ENCODE measurements at regions not wholly inside any gene's neighbourhood (a gene's known extent, or its start where the extent isn't known, plus 50 kb on each side); places are given as distances from the start of the nearest gene placed in this dataset.
"Not testable (repeated sequence)": the region's sequence is repeated elsewhere in the genome, so short reads cannot be mapped to it uniquely, and the experiment has no call there.

- intact Hi-C loops (cut with DNase I) = loop anchor here (10.0 kb wide), 1 partner anchor 428 kb away; no protein-coding TSS in a partner anchor
- ATAC-seq (ENCODE audit: poor library complexity) = peak; percentile 68
- no peak for DNase-seq
Measured at GRCh38 chr13:50376895-50377575, 361.8 kb downstream of the KCNRG start.

DNA sequence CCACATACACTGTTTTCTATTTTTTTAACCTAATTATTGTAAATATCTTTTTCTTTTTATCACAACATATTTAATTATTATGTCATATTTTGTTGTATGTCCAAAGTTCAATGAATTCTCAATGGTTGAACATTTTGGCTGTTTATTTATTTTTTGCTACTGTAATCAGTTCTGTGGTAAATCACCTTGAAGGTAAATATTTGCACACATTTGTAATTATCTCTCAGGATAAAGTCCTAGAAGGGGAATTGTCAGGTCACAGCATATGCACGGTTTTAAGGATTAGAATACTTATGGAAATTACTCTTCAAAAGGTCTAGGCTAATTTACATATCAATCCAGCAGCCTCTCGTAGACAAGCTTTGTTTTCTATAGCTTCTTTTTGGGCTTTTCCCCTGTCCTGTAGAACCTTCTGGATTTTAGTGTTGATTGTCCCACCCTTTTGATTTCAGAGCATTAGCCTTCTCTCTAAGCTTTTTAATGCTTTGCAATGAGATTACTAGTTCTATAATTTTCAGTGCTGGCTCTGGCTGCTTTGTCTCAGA is 362.6 kb downstream of the KCNRG start:
- intact Hi-C loops (cut with DNase I) = loop anchor here (10.0 kb wide), 1 partner anchor 427 kb away; no protein-coding TSS in a partner anchor
- no peak for DNase-seq
- ATAC-seq (ENCODE audit: poor library complexity) = no peak

DNA sequence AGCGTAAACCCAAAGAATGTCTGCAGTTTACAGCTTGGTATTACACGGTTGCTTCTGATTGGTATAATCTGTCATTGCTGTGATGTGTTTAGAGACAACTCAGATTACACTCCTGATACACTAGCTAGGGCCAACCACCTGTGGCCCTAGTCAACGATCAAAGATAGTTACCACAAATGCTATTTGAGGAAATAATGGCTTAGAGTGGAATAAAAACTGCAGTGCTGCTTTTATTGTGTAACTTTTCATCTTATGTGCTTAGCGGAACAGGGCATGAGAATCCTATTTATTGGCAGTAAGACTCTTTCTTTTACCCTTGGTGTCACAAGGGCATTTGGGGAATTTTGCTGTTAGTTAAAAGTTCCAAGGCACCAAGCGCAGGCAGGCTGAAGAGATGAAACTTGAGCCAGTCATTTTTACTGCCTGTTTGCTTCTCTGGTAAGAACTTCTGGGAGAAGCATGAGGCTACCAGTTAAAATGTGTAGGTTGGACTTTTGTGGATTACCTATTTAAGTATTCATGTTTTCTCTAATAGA is 363.3 kb downstream of the KCNRG start:
- intact Hi-C loops (cut with DNase I) = loop anchor here (10.0 kb wide), 1 partner anchor 426 kb away; no protein-coding TSS in a partner anchor
- DNase-seq (no peak), ATAC-seq (ENCODE audit: poor library complexity) (no peak)

DNA sequence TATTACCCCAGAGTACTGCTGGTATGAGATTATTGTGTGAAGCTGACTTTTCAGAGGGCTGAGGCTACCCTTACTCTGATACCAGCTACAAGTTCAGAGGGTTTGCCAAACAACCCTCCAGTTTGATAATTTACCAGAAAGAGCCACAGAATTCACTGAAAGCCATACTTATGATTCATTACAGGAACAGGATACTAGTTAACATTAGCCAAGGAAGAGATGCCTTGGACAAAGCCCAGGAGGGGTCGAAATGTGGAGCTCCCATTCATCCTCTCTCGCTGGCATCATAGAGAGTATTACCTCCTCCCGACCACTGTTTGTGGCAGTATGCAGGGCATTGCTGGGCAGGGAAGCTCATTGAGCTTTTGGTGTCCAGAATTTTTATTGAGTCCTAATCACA is 364.3 kb downstream of the KCNRG start:
- DNase-seq = no peak
- intact Hi-C loops (cut with DNase I) = loop anchor here (10.0 kb wide), 1 partner anchor 425 kb away; no protein-coding TSS in a partner anchor
- ATAC-seq (ENCODE audit: poor library complexity) = no peak

DNA sequence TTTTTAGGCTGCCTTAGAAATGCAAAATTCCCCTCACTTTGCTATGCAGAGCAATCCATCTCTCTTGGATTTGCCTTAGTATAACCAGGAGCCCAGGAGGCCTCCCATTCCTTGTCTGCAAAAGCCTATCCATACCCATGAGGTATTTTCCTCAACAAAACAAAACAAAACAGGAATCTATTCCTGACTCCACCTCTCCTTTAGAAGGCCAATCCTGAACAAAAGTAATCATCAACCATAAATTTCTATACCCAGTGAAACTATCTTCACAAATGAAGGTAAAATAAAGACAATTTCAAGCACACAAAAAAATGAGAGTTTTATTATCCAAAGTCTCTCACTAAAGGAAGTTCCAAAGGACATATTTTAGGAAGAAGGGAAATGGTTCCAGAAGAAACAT is 365.7 kb downstream of the KCNRG start:
- intact Hi-C loops (cut with DNase I) = loop anchor here (10.0 kb wide), 1 partner anchor 144 kb away; no protein-coding TSS in a partner anchor
- ATAC-seq (ENCODE audit: poor library complexity) (no peak), DNase-seq (no peak)

- intact Hi-C loops (cut with DNase I) = loop anchor here (10.0 kb wide), 1 partner anchor 142 kb away; no protein-coding TSS in a partner anchor
- no peak for DNase-seq
- no peak for ATAC-seq (ENCODE audit: poor library complexity)
Measured at GRCh38 chr13:50382511-50382910, 367.3 kb downstream of the KCNRG start.

- DNase-seq (no peak), ATAC-seq (ENCODE audit: poor library complexity) (no peak)
- intact Hi-C loops (cut with DNase I) = loop anchor here (10.0 kb wide), 1 partner anchor 142 kb away; no protein-coding TSS in a partner anchor
Measured at GRCh38 chr13:50382951-50383350, 367.7 kb downstream of the KCNRG start.

DNA sequence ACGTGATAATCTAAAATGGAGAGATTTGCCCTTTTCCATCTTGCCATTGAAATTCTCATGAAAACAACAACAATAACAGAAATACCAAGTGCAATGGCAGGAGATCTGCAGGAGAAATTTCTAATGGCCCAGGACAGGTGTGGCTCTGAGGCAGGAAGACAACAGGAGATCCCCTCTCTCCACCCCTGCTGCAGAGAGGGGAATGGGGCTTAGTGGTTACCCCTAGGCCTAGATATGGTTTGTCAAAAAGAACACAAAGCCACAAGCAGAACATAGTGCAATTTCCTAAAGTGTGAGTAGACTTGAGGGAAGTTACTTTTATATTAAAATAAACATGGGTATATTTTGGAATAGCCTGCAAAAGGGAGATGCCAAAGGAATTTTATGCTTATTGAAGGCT is 369.5 kb downstream of the KCNRG start:
- intact Hi-C loops (cut with DNase I) = loop anchor here (10.0 kb wide), 1 partner anchor 140 kb away; no protein-coding TSS in a partner anchor
- no peak for DNase-seq
- ATAC-seq (ENCODE audit: poor library complexity) = no peak

- ATAC-seq (ENCODE audit: poor library complexity) = peak; percentile 88
- DNase-seq = no peak
- intact Hi-C loops (cut with DNase I) = loop anchor here (10.0 kb wide), 1 partner anchor 138 kb away; no protein-coding TSS in a partner anchor
Measured at GRCh38 chr13:50386541-50387050, 371.4 kb downstream of the KCNRG start.

- DNase-seq = peak; percentile 76
- intact Hi-C loops (cut with DNase I) = loop anchor here (10.0 kb wide), 1 partner anchor 138 kb away; no protein-coding TSS in a partner anchor
Measured at GRCh38 chr13:50387051-50387581, 371.9 kb downstream of the KCNRG start.

GRCh38 chr13:50388481-50388880 is 373.2 kb downstream of the KCNRG start:
- no peak for ATAC-seq (ENCODE audit: poor library complexity)
- DNase-seq = no peak
- intact Hi-C loops (cut with DNase I) = loop anchor here (10.0 kb wide), 1 partner anchor 136 kb away; no protein-coding TSS in a partner anchor

More at GRCh38 chr13:50387051-50387581, 371.9 kb downstream of the KCNRG start:
- ATAC-seq (ENCODE audit: poor library complexity) = peak; percentile 96

DNA sequence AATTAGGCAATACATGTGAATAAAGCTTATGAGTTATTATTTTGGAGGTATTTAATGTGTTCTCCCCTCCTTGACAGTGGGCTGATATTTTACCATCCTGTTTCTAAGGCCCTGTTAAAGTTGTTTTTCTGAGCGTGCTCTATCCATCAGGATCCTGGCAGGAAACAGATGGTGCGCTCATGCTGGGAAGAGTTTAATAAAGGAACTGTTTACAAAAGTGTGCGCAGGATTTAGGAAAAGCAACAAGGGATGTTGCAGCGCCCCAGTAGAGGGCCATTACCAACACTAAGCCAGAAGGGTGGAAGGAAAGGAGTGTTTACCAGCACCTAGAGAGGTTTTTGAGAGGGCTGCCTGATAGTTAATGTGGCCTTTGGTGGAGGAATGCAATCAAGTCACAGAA is 374.5 kb downstream of the KCNRG start:
- no peak for ATAC-seq (ENCODE audit: poor library complexity)
- intact Hi-C loops (cut with DNase I) = loop anchor here (10.0 kb wide), 1 partner anchor 135 kb away; no protein-coding TSS in a partner anchor
- no peak for DNase-seq

GRCh38 chr13:50390503-50391248 is 375.4 kb downstream of the KCNRG start:
- no peak for ATAC-seq (ENCODE audit: poor library complexity)

GRCh38 chr13:50392977-50393376 is 377.7 kb downstream of the KCNRG start:
- no peak for ATAC-seq (ENCODE audit: poor library complexity)
- DNase-seq = no peak
- intact Hi-C loops (cut with DNase I) = no loop called here

More at GRCh38 chr13:50390503-50391248, 375.4 kb downstream of the KCNRG start:
- intact Hi-C loops (cut with DNase I) = no loop called here
- no peak for DNase-seq

- intact Hi-C loops (cut with DNase I) = no loop called here
- DNase-seq (no peak), ATAC-seq (ENCODE audit: poor library complexity) (peak; percentile 68)
Measured at GRCh38 chr13:50393628-50394027, 378.4 kb downstream of the KCNRG start.

DNA sequence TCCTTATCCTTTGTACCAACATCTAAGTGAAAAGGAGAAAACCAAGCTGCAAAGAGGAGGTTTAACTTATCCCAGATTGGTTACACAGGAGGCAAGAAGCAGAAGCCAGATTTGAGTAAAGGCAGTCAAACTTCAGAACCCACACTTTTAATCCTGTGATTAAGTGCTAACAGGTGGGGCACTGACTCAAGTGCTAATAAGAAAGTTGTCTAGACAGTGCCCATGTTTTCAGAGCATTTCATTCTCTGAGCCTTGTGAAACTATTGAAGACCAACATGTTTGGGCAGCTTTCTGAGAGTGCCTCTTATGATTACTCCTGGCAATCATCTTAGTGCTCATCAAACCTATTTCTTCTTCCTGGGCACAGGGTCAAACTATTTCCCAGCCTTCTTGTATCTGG is 380.8 kb downstream of the KCNRG start:
- DNase-seq (no peak), ATAC-seq (ENCODE audit: poor library complexity) (no peak)
- intact Hi-C loops (cut with DNase I) = no loop called here

DNA sequence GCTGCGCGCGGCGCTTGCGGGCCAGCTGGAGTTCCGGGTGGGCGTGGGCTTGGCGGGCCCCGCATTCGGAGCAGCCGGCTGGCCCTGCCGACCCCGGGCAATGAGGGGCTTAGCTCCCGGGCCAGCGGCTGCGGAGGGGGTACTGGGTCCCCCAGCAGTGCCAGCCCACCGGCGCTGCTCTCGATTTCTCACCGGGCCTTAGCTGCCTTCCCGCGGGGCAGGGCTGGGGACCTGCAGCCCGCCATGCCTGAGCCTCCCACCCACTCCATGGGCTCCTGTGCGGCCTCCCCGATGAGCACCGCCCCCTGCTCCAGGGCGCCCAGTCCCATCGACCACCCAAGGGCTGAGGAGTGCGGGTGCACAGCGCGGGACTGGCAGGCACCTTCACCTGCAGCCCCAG is 381.4 kb downstream of the KCNRG start:
- ATAC-seq (ENCODE audit: poor library complexity); intact Hi-C loops (cut with DNase I); DNase-seq: not testable (repeated sequence)

GRCh38 chr13:50400035-50400726 is 384.9 kb downstream of the KCNRG start:
- intact Hi-C loops (cut with DNase I) = no loop called here
- ATAC-seq (ENCODE audit: poor library complexity) = peak; percentile 89
- DNase-seq = peak; percentile 66
